Prostate gland (tissue), 2 donors: ENCODE measurements at regions not wholly inside any gene's neighbourhood (a gene's known extent, or its start where the extent isn't known, plus 50 kb on each side); places are given as distances from the start of the nearest gene placed in this dataset.

Source experiments
- DNase-seq: peaks from one replicate; pipeline ENCODE4 v3.0.0-alpha.2; 2019; ENCODE audit warnings: low spot score
- H3K27ac ChIP-seq, 2 donors: fragments of 200-600 bp; sonication (generic); 2 replicates each; pipeline ENCODE4 v1.5.1; 2017 to 2019
- H3K27me3 ChIP-seq: fragments of 200-600 bp; sonication (generic); replicated peaks from 2 replicates; pipeline ENCODE4 v1.5.1; 2019; ENCODE audit not compliant: insufficient read depth
- H3K36me3 ChIP-seq, 2 donors: fragments of 200-600 bp; sonication (generic); 1 replicate in 1 of 2; 2 replicates in 1 of 2; pipeline versions ENCODE4 v1.5.1 to v1.8.1; 2017 to 2019
- H3K4me1 ChIP-seq: fragments of 200-600 bp; sonication (generic); replicated peaks from 2 replicates; pipeline ENCODE4 v1.5.1; 2019
- H3K4me3 ChIP-seq, 2 donors: fragments of 200-600 bp; sonication (generic); 2 replicates each; pipeline ENCODE4 v1.5.1; 2017 to 2019
- H3K9me3 ChIP-seq: fragments of 200-600 bp; sonication (generic); 2 replicates; pipeline ENCODE4 v1.5.1; 2017
- POLR2A ChIP-seq: fragments of 450-650 bp; IDR thresholded peaks from one replicate; pipeline ENCODE4 v1.6.1; 2016; ENCODE audit warnings: antibody characterized with exemption, mild to moderate bottlenecking
- POLR2AphosphoS5 ChIP-seq: sonication (generic); formaldehyde crosslinking; IDR thresholded peaks from one replicate; pipeline ENCODE4 v1.6.1; 2017; ENCODE audit warnings: antibody characterized with exemption
- WGBS: methylation state at CpG from one replicate; pipeline ENCODE4 v1.1.5; 2018; 5-methylcytosine and 5-hydroxymethylcytosine counted together
- intact Hi-C: fragments of 100-400 bp; cut with DNase I; formaldehyde crosslinking; loops from one replicate; pipeline ENCODE4 v1.14.2; 2022
- TF ChIP-seq, protein P1 (sequence below), 4 experiments: fragments of 200-600 bp in 2 of 4; fragments of 450-650 bp in 2 of 4; sonication (generic) in 2 of 4; IDR thresholded peaks; 1 replicate in 3 of 4; 2 replicates in 1 of 4; pipeline ENCODE4 v1.5.1; 2016 to 2019; ENCODE audit warnings: antibody characterized with exemption in 4 of 4, mild to moderate bottlenecking in 2 of 4, moderate library complexity in 2 of 4

DNA sequence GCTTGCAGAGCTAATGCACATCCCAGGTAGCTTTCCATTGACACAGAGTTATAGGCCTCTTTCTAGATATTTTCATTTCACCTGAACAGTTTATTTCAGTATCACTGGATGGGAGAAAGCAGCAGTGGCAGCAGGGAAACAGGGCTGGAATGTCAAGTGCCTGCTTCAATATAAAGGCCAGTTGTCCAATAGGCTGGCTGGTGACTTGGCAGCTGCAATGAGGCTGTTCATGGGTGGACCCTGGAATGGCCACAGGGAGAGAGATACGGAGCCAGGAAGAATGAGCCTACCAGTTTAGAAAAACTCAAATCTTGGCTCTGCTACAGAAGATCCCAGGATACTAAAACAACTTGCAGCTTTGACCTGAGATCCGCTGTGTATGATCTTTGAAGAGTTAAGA, 185.0 kb downstream of the BCL11A start:
- Histone ChIP-seq H3K27me3 (no peaks in the 10 kb centered on the region), H3K27ac (no peak overlapping the region), H3K9me3 (no peaks in the 10 kb centered on the region), H3K4me3 (no peak overlapping the region), H3K36me3 (no peaks in the 10 kb centered on the region), H3K4me1 (no peaks in the 10 kb centered on the region)
- TF ChIP-seq POLR2A (no peak), POLR2AphosphoS5 (no peak)
- TF ChIP-seq, protein P1, sequence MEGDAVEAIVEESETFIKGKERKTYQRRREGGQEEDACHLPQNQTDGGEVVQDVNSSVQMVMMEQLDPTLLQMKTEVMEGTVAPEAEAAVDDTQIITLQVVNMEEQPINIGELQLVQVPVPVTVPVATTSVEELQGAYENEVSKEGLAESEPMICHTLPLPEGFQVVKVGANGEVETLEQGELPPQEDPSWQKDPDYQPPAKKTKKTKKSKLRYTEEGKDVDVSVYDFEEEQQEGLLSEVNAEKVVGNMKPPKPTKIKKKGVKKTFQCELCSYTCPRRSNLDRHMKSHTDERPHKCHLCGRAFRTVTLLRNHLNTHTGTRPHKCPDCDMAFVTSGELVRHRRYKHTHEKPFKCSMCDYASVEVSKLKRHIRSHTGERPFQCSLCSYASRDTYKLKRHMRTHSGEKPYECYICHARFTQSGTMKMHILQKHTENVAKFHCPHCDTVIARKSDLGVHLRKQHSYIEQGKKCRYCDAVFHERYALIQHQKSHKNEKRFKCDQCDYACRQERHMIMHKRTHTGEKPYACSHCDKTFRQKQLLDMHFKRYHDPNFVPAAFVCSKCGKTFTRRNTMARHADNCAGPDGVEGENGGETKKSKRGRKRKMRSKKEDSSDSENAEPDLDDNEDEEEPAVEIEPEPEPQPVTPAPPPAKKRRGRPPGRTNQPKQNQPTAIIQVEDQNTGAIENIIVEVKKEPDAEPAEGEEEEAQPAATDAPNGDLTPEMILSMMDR (IDR thresholded peaks at IDR 0.05), result no peak
- no peak for DNase-seq
- 74% methylated on average over 2 of the region's 2 CpGs for WGBS
- intact Hi-C loops, result no loop called here

DNA sequence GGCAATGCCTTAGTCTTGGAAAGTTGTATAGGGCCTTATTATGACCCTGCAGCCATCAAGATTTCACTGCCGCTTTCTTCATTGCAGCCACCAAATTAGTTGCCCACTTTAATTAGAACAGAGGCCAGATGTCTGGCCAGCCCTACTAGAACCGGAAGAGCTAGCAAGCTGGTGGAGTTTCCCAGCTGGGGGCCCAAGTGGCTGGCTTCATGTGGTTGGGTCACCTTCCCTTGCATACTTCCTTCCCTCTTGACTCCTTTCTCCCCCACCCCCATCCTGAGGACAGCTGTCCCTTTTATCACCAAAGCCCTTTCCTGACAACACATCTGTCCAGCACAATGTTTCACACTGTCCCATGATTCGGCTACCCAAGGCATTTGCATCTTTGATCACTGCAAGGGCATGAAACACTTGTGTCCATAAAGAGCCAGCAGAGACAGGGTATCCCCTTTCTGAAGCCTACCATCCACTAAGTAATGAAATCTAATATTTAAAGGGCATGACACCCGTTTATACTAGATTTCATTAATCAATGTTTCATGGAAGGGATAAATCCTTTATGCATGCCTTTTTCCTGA, 187.2 kb downstream of the BCL11A start:
- no peaks in the 10 kb centered on the region for H3K4me1 ChIP-seq
- DNase-seq, result no peak
- no peaks in the 10 kb centered on the region for H3K27me3 ChIP-seq
- intact Hi-C loops, result no loop called here
- TF ChIP-seq, protein P1 (IDR thresholded peaks at IDR 0.05), result no peak
- TF ChIP-seq POLR2A, result no peak
- TF ChIP-seq POLR2AphosphoS5, result no peak
- no peaks in the 10 kb centered on the region for H3K9me3 ChIP-seq
- 70% methylated on average over 4 of the region's 4 CpGs for WGBS
- no peak overlapping the region for H3K4me3 ChIP-seq
- no peaks in the 10 kb centered on the region for H3K36me3 ChIP-seq
- H3K27ac ChIP-seq, result no peak overlapping the region

DNA sequence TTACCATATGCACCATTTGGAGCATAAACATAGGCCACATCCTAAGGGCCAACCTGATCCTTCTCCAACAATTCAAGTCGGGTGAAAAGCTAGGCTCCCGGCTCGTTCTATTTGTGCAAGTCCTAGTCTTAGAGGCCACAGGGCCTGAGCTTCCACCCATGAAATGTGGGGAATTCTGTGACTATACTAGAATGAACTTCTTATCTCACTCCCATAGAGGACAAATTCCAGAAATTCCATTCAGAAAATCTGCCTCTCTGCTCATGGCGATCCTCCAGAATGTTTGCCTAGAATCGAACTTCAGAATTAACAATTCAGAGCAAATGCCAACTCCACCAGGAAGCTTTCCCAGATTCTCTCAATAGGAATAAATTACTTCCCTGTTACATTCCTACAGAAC, 187.9 kb downstream of the BCL11A start:
- no peaks in the 10 kb centered on the region for H3K9me3 ChIP-seq
- TF ChIP-seq POLR2AphosphoS5, result no peak
- 82% methylated on average over 5 of the region's 5 CpGs for WGBS
- H3K36me3 ChIP-seq, result no peaks in the 10 kb centered on the region
- no peaks in the 10 kb centered on the region for H3K4me1 ChIP-seq
- H3K27me3 ChIP-seq, result no peaks in the 10 kb centered on the region
- H3K4me3 ChIP-seq, result no peak overlapping the region
- no peak overlapping the region for H3K27ac ChIP-seq
- DNase-seq, result no peak
- intact Hi-C loops, result no loop called here

DNA sequence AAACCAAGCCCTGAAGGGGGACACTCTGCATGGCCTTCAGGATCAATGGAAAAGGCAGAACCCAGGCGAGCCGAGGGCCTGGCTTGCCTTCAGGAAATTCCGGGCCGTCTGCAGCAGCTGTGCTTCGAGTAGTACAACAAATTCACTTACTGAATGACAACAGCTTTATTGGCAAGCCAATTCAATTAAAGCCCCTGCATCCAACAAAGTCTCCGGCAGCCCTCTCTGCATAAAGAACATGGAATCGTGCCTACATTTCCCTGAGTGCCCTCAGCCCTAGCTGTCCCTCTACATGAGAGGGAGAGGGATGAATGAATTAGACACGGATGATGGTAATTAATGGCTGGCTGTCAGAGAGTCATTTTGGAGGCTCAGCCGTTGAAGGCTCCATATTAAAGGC, 189.0 kb downstream of the BCL11A start:
- H3K4me1 ChIP-seq, result no peaks in the 10 kb centered on the region
- no peak overlapping the region for H3K27ac ChIP-seq
- no peaks in the 10 kb centered on the region for H3K27me3 ChIP-seq
- no peaks in the 10 kb centered on the region for H3K36me3 ChIP-seq
- TF ChIP-seq POLR2AphosphoS5, result no peak
- intact Hi-C loops, result no loop called here
- no peak overlapping the region for H3K4me3 ChIP-seq
- H3K9me3 ChIP-seq, result no peaks in the 10 kb centered on the region
- 55% methylated on average over 9 of the region's 9 CpGs for WGBS
- DNase-seq, result no peak

DNA sequence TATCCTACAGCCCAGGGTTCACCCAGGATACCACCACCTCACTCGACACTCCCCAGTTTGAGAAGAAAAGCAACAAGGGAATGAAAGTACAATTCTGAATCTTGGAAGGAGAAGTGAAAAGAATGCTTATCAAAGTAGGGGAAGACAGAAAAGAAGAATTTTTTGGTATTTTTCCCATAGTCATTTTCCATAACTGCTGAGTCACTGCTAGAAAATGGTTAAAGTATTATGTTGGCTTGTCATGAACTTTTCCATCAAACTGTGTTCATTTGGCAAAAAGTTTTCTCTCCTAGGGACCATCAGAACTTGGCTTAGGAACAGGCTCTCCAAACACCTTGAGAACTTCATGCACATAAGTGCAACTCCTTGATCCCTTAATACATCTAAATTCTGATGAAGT, 192.0 kb downstream of the BCL11A start:
- TF ChIP-seq POLR2A (no peak), POLR2AphosphoS5 (no peak)
- 100% methylated on average over 1 of the region's 1 CpG for WGBS
- Histone ChIP-seq H3K9me3 (no peaks in the 10 kb centered on the region), H3K4me1 (no peaks in the 10 kb centered on the region), H3K4me3 (no peak overlapping the region), H3K36me3 (no peaks in the 10 kb centered on the region), H3K27me3 (no peaks in the 10 kb centered on the region), H3K27ac (no peak overlapping the region)
- intact Hi-C loops, result no loop called here
- no peak for DNase-seq

DNA sequence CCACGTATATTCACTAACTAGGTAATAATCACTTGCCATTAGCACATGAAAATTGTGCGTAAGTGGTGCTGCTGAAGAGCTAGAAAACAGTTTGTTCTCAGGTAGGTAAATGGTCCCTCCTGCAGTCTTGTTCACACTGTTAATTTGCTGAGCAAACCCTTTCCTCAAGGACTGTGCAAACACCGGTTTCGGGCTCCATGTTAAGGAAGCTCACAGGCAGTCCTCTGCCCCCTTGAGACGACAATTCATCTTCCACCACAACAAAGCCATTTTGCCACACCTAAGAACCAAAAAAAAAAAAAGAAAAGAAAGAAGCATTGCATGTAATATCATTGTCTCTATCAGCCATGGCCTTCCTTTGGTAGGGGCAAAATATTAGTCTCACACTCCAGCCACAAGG, 193.9 kb downstream of the BCL11A start:
- Histone ChIP-seq H3K27me3 (no peaks in the 10 kb centered on the region), H3K9me3 (no peaks in the 10 kb centered on the region), H3K36me3 (no peaks in the 10 kb centered on the region), H3K4me3 (no peak overlapping the region), H3K27ac (no peak overlapping the region), H3K4me1 (no peaks in the 10 kb centered on the region)
- 69% methylated on average over 5 of the region's 5 CpGs for WGBS
- intact Hi-C loops, result no loop called here
- no peak for TF ChIP-seq POLR2A
- TF ChIP-seq POLR2AphosphoS5, result no peak
- no peak for DNase-seq

DNA sequence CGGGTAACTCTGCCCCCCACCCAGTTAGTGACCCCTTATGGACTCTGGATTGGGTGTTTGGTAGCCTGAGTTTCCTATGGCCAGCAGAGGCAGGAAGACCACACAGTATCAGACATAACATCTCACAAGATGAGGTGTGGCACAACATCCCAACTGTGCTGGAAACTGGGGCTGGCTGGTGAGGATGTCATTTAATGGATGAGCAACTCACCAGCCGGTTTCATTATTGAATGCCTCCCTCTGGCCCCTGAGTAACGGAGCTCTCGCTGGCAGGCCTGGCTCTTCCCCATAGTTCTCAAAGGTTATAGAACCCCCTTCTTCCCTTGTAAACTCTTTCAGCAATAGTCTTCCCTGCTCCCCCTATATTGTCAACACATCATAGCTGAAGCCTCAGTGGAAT, 195.0 kb downstream of the BCL11A start:
- 78% methylated on average over 4 of the region's 4 CpGs for WGBS
- intact Hi-C loops, result no loop called here

More for the DNA sequence above, 195.0 kb downstream of the BCL11A start:
- H3K4me1 ChIP-seq, result no peaks in the 10 kb centered on the region
- TF ChIP-seq POLR2AphosphoS5 (no peak), POLR2A (no peak)
- TF ChIP-seq, protein P1 (IDR thresholded peaks at IDR 0.05), result no peak
- no peak for DNase-seq
- no peaks in the 10 kb centered on the region for H3K27me3 ChIP-seq
- H3K27ac ChIP-seq, result no peak overlapping the region
- H3K36me3 ChIP-seq, result no peaks in the 10 kb centered on the region
- H3K4me3 ChIP-seq, result no peak overlapping the region
- no peaks in the 10 kb centered on the region for H3K9me3 ChIP-seq
